Activated naive CD4-positive, alpha-beta T cell (primary cell): ENCODE measurements at regions not wholly inside any gene's neighbourhood (a gene's known extent, or its start where the extent isn't known, plus 50 kb on each side); places are given as distances from the start of the nearest gene placed in this dataset.

Source experiments
- DNase-seq, 4 experiments: peaks; one replicate each; lab custom pipeline; 2025; lab: John Stamatoyannopoulos, UW

DNA sequence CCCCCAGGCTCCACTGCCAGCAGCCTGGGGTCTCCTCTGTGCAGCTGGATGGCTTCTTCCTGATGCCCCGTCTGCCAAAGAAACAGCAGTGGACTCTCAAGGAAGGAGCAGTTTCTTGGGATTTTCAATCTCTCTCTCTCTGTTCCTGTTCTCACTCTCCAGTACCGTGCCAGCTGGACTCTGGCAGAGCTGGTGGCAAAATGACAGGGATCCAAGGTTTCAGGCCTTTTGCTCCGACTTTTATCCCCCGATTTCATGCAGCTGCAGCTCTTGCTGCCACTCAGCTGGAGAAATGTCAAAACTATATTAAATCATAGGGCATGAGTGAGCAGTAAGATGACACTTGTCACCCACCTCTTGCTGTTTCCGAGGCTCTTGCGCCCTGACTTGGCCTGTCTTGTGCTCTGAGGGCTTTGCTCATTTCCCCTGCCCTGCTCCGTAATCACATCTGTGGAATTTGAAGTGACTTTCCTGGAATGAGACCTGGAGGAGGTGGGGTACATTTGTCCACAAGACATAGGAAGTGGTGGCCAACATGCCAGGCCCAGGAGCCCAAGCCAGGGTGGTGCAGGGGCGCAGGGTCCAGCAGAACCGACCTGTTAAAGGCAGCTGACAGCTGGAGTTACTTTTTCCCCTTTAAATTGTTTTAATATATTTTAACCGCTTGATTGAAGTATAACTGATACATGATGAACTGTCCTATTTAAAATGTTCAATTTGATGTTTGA lies 576.2 kb downstream of the PTPRU start:
- DNase-seq = no peak

DNA sequence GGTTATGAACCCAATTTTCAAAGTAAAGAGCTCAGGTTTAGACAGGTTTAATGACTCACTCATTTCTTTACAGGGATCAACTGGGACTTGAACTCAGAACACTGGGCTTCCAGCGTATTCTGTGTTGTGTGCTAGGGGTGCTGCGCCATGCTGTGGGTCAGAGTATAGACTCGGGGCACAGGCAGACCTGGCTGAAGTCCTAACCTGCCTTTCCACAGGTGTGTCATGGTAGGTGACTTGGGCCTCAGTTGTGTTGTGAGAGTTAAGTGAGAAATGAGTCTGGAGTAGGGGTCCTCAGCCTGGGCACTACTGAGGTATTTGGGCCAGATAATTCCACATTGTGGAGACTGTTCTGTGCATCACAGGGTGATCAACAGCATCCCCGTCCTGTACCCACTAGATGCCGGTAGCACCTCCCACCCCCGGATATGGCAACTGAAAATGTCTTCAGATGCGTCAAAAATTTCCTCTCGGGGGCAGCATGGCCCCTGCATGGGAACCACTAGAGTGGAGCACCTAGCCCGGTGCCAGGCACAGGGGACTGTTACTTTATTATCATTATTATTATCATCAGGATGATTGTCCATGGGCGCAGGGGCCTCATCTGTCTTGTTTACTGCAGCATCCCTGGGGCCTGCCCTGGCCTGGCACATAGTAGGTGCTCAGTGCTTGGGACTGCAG lies 575.5 kb downstream of the PTPRU start:
- no peak for DNase-seq

GRCh38 chr1:29811247-29811646 lies 574.9 kb downstream of the PTPRU start:
- DNase-seq = no peak

GRCh38 chr1:29810121-29811120 lies 574.1 kb downstream of the PTPRU start:
- no peak for DNase-seq

GRCh38 chr1:29809446-29810120 lies 573.3 kb downstream of the PTPRU start:
- DNase-seq = no peak

GRCh38 chr1:29808141-29808995 lies 572.0 kb downstream of the PTPRU start:
- no peak for DNase-seq

- no peak for DNase-seq
These were observed 571.4 kb downstream of the PTPRU start for GRCh38 chr1:29807689-29808088.

- DNase-seq = no peak
These were observed 570.5 kb downstream of the PTPRU start for GRCh38 chr1:29806646-29807319.

DNA sequence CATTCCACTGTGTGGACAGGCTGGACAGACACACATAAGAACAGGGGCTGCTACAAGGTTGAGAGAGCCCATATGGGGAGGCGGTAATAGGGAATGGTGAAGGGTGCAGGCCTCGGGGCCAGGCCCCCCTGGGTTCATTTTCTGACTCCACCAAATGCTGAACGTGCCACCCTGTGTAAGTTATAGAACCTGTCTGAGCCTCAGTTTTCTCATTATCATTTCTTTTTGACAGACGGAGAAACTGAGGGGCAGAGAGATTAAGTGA lies 569.5 kb downstream of the PTPRU start:
- DNase-seq = no peak

GRCh38 chr1:29805122-29805895 lies 569.0 kb downstream of the PTPRU start:
- no peak for DNase-seq

GRCh38 chr1:29804181-29804899 lies 568.0 kb downstream of the PTPRU start:
- DNase-seq = no peak

DNA sequence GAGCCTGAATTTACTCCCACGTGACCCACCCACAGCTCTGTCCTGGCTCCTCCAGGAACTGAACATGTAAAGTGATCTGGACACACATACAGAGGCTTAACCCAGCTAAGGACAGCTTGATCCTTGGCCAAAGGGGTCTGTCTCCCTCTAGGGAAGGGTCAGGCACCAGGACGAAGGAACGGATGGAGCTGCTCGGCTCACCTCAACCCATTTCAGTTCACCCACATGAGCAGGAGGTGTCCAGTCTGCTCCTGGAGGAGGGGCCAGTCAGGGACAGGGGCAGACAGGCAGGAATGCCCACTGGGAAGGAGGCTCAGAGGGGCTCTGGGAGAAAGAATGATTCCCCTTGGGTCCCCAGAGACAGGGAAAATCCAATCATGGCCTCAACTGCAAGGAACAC lies 567.2 kb downstream of the PTPRU start:
- no peak for DNase-seq

DNA sequence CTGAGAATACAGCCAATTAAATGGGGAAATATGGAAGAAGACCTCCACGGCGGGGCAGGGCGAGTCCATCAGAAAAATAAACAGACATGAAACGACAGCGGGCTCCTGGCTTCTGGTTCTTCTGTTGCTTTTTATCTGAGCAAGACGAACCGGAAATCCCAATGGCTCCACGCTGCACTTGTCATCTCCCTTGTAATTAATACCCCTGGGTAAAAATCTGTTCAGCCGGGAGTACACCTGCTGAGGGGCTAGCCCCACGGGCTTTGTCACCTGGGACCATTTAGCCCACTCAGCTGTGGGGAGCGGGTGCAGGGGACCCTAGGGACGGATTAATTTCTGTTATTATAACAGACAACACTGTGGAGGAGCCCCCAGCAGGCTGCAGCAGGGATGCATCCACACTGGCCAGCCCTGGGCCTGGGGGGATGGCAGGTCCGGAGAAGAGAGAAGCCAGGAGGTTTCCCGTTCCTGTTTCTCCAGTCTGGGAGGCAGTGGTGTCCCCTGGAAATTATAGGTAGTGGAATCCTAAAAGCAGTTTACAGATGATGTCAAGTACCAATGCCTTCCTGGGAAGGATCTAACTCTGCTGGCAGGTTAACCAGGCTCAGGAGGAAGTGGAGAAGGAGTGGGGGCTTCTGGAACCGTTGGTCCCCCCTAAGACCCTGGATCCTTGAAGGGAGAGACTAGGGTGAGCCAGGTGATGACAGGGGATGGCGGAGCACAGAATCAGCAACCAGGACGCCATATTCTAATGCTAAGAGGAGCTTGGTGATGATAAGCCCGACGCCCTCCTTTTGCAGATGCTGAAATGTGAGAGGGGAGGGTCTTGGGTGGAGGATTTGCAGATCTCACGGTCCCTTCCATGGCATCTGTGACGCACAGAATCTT lies 566.1 kb downstream of the PTPRU start:
- DNase-seq = no peak

GRCh38 chr1:29801561-29801973 lies 565.2 kb downstream of the PTPRU start:
- DNase-seq = no peak

DNA sequence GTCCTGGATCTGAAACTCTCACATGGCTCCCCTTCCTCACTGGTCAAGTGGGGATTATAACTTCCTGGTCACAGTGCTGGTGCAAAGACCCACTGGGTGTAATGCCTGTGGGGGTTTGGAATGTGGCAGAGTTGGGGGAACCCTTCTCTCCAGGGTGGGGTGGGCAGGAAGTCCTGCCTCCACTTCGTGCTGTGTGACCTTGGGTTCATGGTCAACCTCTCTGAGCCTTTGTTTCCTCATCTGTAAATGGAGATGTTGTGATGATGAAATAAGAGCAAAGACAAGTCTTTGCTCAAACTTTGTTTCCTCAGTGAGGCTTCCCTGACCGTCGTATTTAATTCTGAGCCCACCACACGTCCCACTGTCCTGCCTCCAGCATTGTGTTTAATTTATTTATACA lies 564.7 kb downstream of the PTPRU start:
- no peak for DNase-seq

GRCh38 chr1:29800522-29800956 lies 564.2 kb downstream of the PTPRU start:
- no peak for DNase-seq

GRCh38 chr1:29800120-29800519 lies 563.8 kb downstream of the PTPRU start:
- no peak for DNase-seq
